Endometrium (tissue), 2 donors: ENCODE measurements at regions not wholly inside any gene's neighbourhood (a gene's known extent, or its start where the extent isn't known, plus 50 kb on each side); places are given as distances from the start of the nearest gene placed in this dataset.

Experiments used
- FAIRE-seq: peaks from 2 replicates; lab custom pipeline; 2012; peaks lifted over from hg19 to GRCh38; lab: Jason Lieb, UNC
- donor health status: control.
- donor health status: control.

DNA sequence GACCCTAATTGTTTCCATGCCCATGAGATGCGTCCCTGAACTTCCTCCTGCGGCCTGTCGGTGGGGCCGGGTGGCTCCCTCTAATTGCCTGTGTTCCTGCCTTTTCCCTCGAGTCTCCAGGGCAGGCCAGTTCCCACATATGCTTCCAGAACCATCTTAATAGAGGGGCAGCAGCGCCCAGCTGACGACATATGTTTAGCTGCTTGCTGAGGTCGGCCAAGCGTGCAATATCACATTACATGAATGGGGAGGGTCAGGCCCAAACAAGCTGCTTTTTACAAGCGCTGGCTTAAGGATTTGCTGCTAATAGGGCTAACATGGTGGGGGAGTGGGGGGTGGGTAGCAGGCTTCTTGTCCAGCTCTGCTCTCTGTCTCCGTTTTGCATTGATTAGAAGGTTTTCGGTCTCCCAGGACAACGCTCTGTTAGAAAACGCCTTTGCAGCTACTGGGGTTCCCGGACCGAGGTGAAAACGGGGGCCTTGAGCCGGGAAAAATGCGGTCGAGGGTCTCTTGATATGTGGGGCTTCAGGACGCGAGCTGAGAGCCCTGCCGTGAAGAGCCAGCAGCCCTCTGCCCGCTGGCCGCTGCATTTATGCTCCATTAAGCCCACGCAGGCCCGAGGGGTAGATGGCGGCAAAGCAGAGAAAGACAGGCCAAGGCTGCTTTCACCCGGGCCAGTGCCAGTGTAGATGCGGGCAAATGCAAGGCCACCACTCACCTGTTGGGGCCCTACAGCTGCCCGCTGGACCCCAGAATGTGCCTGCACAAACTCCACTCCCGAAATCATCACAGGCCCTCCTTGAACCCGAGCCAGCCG is 308.5 kb downstream of the BMP7 start:
- FAIRE-seq, result no peak

DNA sequence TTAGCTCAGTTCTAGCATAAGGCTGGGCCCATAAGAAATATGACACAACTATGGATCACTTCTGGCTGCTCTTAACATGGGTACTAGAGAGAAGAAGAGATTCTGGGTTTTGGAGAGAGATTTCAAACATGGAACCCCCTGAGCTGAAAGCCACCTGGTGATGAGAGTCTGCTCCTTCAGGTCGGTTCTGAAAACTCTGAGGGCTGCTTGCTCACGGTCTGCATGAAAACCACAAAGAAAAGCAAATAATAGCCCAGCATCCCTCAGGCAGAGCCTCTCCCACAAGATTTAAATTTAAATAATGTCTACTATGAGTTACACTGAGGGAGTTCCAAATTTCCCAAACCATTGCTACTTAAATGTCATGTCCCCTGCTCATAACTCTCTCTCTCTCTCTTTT is 301.5 kb downstream of the BMP7 start:
- FAIRE-seq, result no peak

DNA sequence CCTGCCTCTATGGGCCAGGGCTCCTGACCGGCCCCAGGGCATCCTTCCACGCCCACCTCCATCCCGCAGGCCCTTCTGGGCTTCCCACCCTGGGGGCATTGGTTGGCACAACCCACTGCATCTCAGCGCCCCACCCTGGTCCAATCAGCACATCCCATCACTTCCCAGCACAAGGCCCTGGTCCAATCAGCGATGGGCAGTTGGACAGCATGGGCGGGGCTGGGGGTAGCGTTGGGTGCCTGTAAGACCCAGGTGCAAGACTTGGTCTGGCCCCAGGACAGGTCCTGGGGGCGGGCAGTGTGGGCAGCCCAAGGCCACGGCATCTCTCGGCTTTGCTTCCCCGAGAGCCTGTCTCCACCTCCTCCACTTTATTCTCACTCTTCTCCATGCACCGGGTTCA is 298.5 kb downstream of the BMP7 start:
- FAIRE-seq, result no peak

DNA sequence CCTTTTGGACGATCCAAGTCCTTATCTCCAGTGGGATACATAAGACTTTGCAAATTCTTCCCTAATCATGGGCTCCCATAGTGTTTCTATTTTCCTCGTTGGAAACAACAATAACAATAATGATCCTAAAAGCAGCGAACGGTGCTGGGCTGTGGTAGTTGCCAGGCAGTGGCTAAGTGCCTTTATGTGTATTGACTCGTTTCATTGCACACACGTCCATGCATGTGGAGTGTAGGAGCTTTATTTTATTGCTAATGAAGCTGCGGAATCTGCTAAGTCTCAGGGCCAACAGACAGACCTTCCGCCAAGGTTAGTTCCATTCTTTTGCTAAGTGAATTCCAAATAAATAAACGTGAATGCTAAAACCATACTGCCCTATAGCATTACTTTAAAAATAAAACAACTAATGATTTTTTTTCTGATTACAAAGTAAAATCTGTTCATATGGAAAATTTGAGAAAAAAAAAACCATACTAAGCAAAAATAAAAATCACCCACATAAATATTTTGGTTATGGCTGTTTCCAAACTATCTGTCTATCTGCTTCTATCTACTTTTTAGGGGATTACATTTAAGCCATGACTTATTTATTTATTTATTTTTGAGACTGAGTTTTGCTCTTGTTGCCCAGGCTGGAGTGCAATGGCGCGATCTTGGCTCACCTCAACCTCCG is 297.9 kb downstream of the BMP7 start:
- no peak for FAIRE-seq

DNA sequence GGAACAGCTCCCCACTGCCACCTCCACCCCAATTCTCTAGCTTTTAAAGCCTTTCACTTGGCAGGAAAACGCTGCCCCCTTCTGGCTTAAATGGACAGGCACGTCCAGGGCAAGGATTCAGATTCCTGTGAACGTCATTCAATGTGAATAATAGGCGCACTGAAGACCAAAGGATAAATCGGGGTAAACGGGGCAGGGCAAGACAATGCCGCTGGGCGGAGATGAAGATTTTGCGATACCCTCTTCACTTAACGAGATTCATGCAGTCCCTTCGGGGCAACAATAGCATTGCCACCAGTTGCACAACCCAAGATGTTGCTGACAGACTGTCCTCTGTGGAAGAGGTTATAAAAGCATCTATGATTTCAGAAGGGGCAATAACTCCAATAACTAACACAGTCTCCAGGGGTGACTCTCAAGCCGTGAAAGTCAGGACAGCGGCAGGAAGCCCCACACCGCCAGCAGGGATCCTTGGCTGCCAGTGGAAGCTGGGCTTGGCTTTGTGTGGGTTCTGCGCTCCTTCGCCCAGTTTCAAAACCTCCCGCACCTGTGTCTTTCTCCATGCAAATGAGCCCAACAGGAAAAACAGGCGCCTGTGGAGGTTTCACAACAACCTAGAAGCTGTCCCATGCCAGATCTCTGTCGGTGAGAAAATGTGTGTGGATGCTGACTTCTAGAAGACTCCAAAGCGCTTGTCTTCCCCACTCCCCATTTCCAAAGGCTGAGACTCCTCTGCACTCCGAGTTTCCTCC is 291.8 kb downstream of the BMP7 start:
- no peak for FAIRE-seq

DNA sequence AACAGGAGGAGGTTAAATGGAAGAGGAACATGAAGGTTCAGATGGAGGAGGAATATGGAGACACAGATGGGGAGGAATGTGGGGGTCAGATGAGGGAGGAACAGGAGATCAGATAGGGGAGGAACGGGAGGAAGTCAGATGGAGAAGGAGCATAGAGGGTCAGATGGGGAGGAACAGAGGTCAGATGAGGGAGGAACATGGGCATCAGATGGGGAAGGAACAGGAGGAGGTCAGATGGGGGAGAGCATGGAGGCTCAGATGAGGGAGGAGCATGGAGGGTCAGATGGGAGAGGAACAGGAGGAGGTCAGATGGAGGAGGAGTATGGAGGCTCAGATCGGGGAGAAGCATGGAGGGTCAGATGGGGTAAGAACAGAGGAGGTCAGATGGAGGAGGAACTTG is 290.6 kb downstream of the BMP7 start:
- no peak for FAIRE-seq

DNA sequence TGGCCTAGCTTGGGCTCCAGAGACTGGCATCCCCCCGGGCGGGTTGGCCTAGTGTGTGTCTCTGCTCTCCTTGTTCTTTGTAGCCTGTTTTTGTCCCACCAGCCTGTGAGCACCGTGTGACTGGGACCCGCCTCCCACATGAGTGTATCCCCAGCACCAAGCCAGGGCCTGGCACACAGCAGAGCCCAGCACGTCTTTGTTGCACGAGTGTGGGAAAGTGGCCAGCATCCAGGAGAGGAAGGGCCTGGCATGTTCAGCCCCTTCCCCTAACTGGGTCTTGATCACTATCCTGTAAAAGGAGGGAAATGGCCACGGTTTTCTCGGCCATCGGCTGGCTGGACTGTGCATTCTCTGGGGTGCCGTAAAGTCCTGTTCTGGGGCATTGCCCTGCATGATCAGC is 290.1 kb downstream of the BMP7 start:
- no peak for FAIRE-seq

DNA sequence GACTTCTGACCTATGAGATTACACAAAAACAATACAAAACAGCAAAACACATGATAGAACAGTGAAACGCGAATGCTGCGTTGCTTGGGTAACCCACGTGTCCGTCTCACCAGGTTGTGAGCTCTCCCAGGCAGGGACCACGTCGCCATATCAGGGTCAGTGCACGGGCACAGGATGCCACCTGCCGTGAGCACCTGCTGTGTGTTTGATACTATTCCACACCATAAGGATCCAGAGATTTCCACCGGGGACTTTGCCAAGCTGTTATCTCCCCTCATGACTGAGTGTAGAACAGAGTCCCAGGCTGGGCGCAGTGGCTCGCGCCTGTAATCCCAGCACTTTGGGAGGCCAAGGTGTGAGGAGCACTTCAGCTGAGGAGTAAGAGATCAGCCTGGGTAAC is 288.0 kb downstream of the BMP7 start:
- no peak for FAIRE-seq

DNA sequence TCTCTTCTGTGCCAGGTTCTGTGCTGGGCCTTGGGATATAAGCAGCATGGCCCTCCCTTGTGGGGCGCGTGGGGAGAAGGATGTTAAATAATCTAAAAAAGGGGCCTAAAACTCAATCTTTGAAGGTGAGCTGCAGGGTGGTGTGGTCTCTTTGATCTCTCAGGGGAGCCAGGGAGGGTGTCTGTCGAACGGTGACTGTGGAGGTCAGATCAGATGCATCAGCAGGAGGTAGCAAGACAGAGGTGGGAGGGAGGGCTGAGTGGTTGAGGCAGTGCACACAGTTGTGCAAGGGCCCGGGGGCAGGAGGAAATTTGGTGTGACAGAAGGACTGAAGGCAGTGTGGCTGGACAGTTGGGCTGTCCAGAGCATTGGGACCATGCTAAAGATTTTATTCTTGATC is 287.3 kb downstream of the BMP7 start:
- FAIRE-seq, result no peak

DNA sequence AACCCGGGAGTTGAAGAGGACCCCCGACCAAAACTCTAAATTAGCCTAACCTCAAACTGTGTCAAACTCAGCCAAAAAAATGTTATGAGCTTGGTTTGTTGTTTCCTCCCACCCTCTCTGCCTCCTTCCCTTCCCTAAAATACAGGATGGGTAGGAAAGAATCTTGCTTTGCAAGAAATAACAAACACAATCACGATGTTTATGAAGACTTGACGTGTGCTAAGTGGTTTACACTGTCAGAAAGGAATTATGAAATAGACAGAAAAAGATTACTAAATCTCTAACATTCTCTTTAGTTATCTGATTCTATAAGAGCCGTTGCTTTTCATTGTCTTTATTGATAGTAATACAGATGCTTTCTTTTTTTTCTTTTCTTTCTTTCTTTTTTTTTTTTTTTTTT is 285.1 kb downstream of the BMP7 start:
- peak; percentile 45 for FAIRE-seq

DNA sequence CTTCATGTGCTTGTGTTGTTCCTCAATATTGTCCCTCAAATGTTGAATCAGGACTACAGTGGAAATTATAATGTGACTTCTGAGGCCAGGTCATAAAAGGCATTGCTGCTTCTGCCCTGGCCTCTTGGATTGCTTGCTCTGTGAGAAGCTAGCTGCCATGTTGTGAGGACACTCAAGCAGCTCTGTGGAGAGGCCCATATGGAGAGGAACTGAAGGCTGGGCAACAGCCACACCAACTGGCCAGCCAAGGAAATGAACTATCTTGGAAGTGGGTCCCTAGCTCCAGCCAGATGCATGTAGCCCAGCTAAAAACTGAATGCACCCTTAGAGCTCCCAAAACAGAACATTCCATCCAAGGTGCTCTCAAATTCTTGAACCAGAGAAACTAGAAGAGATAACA is 282.6 kb downstream of the BMP7 start:
- no peak for FAIRE-seq

DNA sequence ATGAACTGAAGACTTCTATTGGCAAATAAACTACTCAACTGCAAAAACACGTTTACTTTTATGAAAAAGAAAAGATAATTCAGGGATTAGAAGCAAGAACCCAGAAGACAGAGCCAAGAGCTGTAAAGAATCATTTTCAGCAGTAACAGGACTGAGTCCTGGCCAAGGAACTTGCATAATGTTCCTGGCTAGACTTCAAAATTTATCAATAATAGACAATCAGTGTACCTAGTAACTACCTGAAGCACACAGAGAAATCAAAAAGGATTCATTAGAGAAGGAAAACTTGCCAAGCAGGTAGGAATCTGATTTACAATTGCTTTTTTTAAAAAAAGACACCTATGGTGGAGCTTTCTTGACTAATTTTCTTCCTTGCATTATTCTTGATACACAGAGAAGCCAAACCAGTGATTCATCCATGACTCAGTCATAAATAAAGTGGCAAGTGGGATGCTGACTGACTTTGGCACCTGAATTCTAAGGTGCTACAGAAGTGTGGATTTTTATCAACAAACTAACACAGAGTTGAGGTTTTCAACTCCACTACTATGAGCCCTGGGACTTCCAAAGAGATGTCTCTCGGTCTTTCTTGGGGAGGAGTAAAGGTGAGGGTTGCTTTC is 281.3 kb downstream of the BMP7 start:
- FAIRE-seq, result no peak

DNA sequence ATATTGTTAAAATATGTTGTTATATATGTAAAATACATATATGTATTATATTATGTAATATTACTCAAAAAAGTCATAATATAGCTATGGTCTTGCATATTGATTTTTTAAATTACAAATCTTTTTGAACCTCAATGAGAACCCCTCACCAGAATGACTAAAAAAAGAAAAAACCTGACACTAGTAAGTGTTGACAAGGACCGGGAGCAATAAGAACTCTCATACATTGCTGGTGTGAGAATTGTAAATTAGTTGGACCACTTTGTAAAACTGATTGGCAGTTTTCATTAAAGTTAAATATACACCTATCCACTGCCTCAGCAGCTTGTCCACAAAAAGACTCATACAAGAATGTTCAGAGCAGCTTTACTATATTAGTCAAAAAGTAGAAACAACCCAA is 280.0 kb downstream of the BMP7 start:
- no peak for FAIRE-seq

DNA sequence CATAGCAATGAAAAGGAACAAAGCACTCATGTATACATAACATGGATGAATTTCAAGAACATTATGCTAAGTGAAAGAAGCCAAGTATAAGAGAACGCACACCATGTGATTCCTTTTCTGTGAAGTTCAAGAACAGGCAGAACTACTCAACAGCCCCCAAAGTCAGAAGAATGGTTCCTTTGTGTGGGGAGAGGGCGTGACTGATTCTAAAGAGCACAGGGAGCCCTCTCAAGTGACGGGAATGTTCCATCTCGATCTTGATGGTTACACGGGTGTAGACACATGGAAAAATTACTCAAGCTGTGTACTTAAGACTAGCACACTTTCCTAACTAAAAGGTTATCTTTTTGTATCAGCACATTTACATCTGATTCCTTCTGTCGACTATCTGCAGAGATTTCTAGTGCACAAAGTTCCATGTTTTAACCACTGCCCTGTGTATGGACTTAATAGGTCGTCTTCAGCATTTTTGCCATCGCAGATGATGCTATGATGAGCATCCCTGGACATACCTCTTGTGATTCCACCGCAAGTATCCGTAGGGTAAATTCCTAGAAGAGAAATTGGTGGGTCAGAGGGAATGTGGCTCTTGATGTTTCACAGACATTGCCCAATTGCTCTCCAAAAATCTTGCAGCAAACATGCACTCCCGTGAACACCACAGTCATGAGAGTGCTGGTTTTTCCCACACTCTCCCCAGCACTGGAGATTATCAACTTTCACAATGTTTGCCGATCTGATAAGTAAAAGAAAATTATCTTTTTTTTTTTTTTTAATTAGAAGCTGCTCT is 279.3 kb downstream of the BMP7 start:
- peak; percentile 67 for FAIRE-seq

DNA sequence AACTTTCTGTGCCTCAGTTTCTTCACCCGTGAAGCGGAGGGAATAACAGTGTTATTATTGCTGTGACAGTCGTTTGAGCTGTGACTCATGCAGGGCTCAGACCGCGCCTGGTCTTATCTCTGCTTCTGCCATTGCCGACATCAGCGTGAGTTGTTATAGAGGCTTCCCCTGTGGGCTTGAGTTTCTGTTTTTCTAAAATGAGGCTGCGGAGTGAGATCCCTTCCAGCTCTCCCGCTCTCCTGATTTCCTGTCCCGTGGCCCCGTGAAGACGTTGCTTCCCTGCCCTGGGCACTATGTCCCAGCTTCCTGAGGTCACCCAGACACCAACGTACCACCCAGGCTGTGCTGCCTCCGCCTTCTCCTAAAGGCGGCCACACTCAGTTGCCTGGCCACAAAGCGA is 278.5 kb downstream of the BMP7 start:
- no peak for FAIRE-seq

DNA sequence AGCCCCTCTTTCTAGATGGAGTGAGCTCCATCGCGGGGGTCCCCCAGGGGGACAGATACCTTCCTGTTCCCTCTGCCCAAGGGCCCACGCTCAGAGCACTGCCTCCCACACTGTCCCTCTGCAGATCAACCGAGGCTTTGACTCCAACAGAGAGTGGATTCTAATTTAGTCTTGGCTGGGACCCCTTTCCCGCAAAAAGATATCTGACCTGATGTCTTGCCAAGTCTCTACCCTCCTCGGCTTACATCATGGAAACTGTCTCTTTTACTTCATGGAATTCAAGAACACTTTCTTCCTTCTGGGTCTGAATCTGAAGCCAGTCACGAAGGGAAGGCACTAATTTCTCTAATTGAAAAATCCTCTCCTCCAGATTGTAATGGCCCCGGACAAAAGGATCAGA is 278.0 kb downstream of the BMP7 start:
- no peak for FAIRE-seq

DNA sequence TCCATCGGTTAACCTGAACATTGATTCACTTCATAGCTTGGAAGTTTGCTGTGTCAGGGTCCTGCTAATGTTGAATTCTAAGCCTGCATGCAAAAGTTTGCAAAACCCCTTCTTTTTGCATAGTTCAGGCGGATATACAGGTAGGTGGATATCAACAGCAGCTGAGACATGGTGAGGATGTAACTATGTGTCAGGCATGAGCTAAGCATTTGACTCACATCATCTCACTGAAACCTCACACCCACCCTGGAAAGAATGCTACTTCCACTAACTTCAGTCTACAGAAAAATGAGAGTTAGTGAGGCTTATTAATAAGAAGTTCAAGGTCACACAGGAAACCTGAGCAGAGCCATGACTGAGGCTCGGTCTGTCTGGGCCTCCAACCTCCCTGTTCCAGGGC is 276.9 kb downstream of the BMP7 start:
- no peak for FAIRE-seq

DNA sequence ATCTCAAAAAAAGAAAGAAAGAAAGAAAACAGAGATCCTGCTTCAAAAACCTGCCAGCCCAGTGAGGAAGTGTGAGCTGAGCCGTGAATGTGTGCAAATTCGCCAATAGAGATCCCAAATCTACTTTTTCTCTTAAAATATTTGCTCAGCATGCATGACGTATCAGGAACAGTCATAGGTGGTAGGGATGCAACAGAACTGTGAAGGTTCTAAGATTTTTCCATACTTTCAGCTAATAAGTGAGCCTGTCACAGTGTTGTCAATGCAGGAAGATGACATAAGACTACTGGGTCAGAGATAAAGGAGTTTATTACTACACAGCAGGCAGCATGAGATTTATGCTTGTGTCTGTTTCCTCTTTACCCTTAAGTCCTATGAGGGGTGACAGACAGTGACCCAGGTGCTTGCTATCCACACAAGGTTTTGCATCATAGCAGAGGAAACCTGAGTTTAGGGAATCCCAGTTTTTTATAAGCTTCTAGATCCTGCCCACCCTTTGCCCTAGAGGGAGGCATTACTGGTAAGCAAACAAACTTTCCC is 273.4 kb downstream of the BMP7 start:
- FAIRE-seq, result no peak

DNA sequence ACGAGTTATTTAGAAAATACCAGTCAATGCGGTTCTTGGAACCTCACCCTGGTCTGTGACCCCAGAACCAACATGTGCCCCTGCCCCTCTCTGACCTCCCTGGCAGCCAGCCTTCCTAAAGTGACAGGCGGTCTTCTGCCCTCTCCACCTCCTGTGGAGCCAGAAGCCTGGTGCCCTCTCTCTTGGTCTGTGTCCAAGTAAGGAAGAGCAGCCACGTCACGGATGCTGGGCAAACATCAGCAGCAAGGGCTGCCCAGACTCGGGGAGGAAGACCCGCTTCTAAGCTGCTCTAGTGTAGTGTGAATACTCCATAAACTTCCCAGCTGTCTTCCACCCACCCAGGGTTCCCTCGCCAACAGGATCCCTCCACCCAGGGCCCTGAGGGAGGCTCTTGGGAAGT is 272.4 kb downstream of the BMP7 start:
- FAIRE-seq, result no peak

DNA sequence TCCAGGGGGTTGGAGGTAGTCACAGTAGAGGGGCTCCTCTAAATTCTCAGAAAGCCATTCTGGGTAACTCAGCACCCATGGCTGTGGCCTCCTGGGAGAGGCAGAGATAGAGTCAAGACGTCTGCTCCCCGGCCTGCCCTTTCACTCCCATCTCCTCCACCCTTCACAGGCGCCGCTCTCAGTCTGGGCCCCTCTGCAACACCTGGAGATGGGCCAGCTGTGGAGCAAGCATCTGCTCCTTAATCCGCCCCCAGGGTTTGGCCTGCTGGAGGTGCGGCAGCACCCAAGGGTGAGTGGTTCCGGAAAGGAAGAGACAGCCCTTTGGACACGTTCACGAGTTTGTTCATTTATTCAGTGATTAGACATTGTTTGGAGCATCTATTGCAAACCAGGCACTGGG is 271.3 kb downstream of the BMP7 start:
- FAIRE-seq, result no peak

DNA sequence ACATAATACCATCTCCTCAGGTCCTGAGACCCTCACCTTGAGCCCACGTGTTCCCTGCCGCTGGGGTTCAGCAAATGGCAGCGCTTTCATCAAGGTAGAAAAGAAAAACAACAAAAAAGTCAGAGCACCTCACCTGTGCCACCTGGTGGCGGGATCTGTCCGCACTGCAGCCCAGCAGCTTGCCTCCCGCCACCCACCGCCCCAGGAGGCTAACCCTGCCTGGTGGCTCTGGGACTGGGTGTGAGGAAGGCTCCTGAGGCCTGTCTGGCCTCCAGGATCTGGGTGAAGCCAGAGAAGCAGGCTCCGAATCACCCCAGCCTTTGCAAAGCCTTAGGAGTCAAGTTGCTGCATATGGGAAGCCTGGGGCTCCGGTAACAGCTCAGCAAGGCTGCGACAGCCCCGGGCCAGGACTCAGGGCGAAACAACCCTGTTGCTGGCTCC is 270.8 kb downstream of the BMP7 start:
- no peak for FAIRE-seq

DNA sequence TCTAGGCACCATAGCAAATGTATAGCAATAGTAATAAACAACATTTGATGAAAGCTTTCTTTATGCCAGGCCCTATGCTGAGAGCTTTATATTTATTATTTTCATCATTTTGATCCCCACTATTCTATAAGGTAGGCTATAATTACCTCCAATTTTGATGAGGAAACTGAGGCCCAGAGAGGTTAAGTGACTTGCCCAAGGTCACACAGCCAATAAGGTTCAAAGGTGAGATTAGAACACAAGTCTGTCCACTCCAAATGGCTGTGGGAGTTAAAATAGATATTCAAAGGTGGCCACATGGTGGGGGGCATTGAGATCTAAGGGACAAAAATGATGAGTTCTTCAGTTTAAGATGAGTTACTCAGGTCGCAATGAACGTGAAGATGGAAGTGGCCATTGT is 269.9 kb downstream of the BMP7 start:
- FAIRE-seq, result no peak
